Vagina (tissue), 2 donors: ENCODE measurements at regions not wholly inside any gene's neighbourhood (a gene's known extent, or its start where the extent isn't known, plus 50 kb on each side); places are given as distances from the start of the nearest gene placed in this dataset.

Experiments
- POLR2A ChIP-seq, 2 donors: fragments of 450-650 bp; IDR thresholded peaks; one replicate each; pipeline ENCODE4 v1.6.1; 2017; ENCODE audit warnings: antibody characterized with exemption in 2 of 2, mild to moderate bottlenecking in 2 of 2, moderate library complexity in 2 of 2
- POLR2AphosphoS5 ChIP-seq, 2 donors: sonication (generic); formaldehyde crosslinking; IDR thresholded peaks; one replicate each; pipeline ENCODE4 v1.9.0; 2017; ENCODE audit warnings: antibody characterized with exemption in 2 of 2, mild to moderate bottlenecking in 2 of 2, low read depth in 1 of 2; ENCODE audit not compliant: insufficient read depth in 1 of 2
- TF ChIP-seq, protein P1 (sequence below), 3 experiments: fragments of 450-650 bp in 2 of 3; fragments of 200-600 bp in 1 of 3; sonication (generic) in 1 of 3; IDR thresholded peaks; one replicate each; pipeline ENCODE4 v1.5.1; 2017 to 2019; ENCODE audit warnings: antibody characterized with exemption in 3 of 3, mild to moderate bottlenecking in 2 of 3, moderate library complexity in 2 of 3

DNA sequence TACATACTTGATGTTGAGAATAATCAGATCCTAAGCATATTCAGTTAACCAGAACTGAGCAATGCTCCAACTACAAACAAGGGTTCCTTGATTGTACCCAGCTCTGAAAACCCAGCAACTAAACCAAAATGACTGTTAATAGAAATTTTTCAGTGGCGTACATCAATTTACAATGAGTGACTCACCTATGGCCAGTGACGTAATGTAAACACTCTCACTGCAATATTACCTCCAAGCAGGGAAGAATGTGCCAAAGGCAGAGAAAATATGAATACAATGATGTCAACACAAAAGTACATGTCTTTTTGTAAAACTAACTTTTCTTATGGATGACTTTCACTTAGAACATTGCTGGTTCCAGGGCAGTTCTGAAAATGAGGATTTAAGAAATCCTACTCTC, 611.3 kb downstream of the EDEM1 start:
- TF ChIP-seq, protein P1, sequence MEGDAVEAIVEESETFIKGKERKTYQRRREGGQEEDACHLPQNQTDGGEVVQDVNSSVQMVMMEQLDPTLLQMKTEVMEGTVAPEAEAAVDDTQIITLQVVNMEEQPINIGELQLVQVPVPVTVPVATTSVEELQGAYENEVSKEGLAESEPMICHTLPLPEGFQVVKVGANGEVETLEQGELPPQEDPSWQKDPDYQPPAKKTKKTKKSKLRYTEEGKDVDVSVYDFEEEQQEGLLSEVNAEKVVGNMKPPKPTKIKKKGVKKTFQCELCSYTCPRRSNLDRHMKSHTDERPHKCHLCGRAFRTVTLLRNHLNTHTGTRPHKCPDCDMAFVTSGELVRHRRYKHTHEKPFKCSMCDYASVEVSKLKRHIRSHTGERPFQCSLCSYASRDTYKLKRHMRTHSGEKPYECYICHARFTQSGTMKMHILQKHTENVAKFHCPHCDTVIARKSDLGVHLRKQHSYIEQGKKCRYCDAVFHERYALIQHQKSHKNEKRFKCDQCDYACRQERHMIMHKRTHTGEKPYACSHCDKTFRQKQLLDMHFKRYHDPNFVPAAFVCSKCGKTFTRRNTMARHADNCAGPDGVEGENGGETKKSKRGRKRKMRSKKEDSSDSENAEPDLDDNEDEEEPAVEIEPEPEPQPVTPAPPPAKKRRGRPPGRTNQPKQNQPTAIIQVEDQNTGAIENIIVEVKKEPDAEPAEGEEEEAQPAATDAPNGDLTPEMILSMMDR (IDR thresholded peaks at IDR 0.05), result no peak
- TF ChIP-seq POLR2AphosphoS5 (IDR thresholded peaks at IDR 0.05; ENCODE audit: insufficient read depth in 1 of 2, low read depth in 1 of 2) (no peak), POLR2A (IDR thresholded peaks at IDR 0.05) (no peak)
